HFFc6 (cell line): ENCODE measurements at regions not wholly inside any gene's neighbourhood (a gene's known extent, or its start where the extent isn't known, plus 50 kb on each side); places are given as distances from the start of the nearest gene placed in this dataset.

Experiments used
- DNase-seq: peaks from one replicate; pipeline ENCODE4 v3.0.0-alpha.2; 2018
- H3K27ac Mint-ChIP-seq: 2 replicates; pipeline ENCODE4 v1.8.0; 2020; ENCODE audit warnings: mild to moderate bottlenecking, mixed read lengths
- H3K27me3 Mint-ChIP-seq: 2 replicates; pipeline ENCODE4 v1.8.0; 2021; ENCODE audit warnings: mild to moderate bottlenecking, moderate library complexity, mixed read lengths; ENCODE audit not compliant: insufficient read depth
- H3K36me3 Mint-ChIP-seq: 2 replicates; pipeline ENCODE4 v1.8.0; 2021; ENCODE audit warnings: low read depth, mixed read lengths
- H3K4me1 Mint-ChIP-seq: 2 replicates; pipeline ENCODE4 v1.8.0; 2020; ENCODE audit warnings: low read depth, mixed read lengths
- H3K4me3 Mint-ChIP-seq: 2 replicates; pipeline ENCODE4 v1.8.0; 2020; ENCODE audit warnings: mild to moderate bottlenecking, moderate library complexity, mixed read lengths
- H3K9me3 Mint-ChIP-seq: 2 replicates; pipeline ENCODE4 v1.8.0; 2020; ENCODE audit warnings: mild to moderate bottlenecking, mixed read lengths
- CTCF ChIP-seq: fragments of 200-600 bp; sonication (generic); IDR thresholded peaks from 2 replicates; pipeline ENCODE4 v1.5.0; 2021; ENCODE audit warnings: antibody characterized with exemption, mild to moderate bottlenecking

- no peak overlapping the region for H3K4me3 Mint-ChIP-seq
Measured at GRCh38 chr12:58301730-58302122, 360.4 kb downstream of the ATP23 start.

GRCh38 chr12:58302487-58303011, 361.2 kb downstream of the ATP23 start:
- Mint-ChIP-seq H3K27me3 (peaks cover 1% of the 10 kb centered on the region; the same call in 1 of the 2 replicates), H3K9me3 (peaks cover 9% of the 10 kb centered on the region), H3K4me1 (peaks cover 18% of the 10 kb centered on the region), H3K36me3 (peaks cover 10% of the 10 kb centered on the region), H3K4me3 (no peak overlapping the region), H3K27ac (no peak overlapping the region)
- no peak for TF ChIP-seq CTCF
- no peak for DNase-seq

More at GRCh38 chr12:58301730-58302122, 360.4 kb downstream of the ATP23 start:
- peaks cover 17% of the 10 kb centered on the region for H3K4me1 Mint-ChIP-seq
- no peak overlapping the region for H3K27ac Mint-ChIP-seq
- H3K27me3 Mint-ChIP-seq: peaks cover 1% of the 10 kb centered on the region; the same call in 1 of the 2 replicates
- DNase-seq: no peak
- no peak for TF ChIP-seq CTCF
- H3K36me3 Mint-ChIP-seq: peaks cover 5% of the 10 kb centered on the region; the same call in 1 of the 2 replicates
- peaks cover 5% of the 10 kb centered on the region for H3K9me3 Mint-ChIP-seq

GRCh38 chr12:58306266-58307000, 365.1 kb downstream of the ATP23 start:
- Mint-ChIP-seq H3K27ac (peak overlapping the region; percentile 29; the same call in 1 of the 2 replicates), H3K36me3 (peaks cover 14% of the 10 kb centered on the region), H3K27me3 (peaks cover 1% of the 10 kb centered on the region; the same call in 1 of the 2 replicates), H3K9me3 (peaks cover 13% of the 10 kb centered on the region), H3K4me3 (no peak overlapping the region), H3K4me1 (peaks cover 32% of the 10 kb centered on the region)
- DNase-seq: no peak
- no peak for TF ChIP-seq CTCF

- Mint-ChIP-seq H3K27ac (peak overlapping the region; percentile 83), H3K27me3 (peaks cover 1% of the 10 kb centered on the region; the same call in 1 of the 2 replicates), H3K36me3 (peaks cover 14% of the 10 kb centered on the region), H3K9me3 (peaks cover 13% of the 10 kb centered on the region), H3K4me1 (peaks cover 61% of the 10 kb centered on the region), H3K4me3 (no peak overlapping the region)
- DNase-seq: no peak
- no peak for TF ChIP-seq CTCF
Measured at GRCh38 chr12:58309806-58310205, 368.4 kb downstream of the ATP23 start.

- peak overlapping the region; percentile 29; the same call in 1 of the 2 replicates for H3K4me3 Mint-ChIP-seq
- H3K4me1 Mint-ChIP-seq: peaks cover 67% of the 10 kb centered on the region
- peaks cover 14% of the 10 kb centered on the region for H3K36me3 Mint-ChIP-seq
- peak; percentile 59 for TF ChIP-seq CTCF
- peaks cover 1% of the 10 kb centered on the region for H3K27me3 Mint-ChIP-seq
- peaks cover 13% of the 10 kb centered on the region for H3K9me3 Mint-ChIP-seq
- DNase-seq: peak; percentile 66
- peak overlapping the region; percentile 83 for H3K27ac Mint-ChIP-seq
Measured at GRCh38 chr12:58310368-58310767, 369.0 kb downstream of the ATP23 start.
